NCI-H1694 treated with DMSO at 0.1 percent for 48 hours (cell line): ENCODE measurements at regions not wholly inside any gene's neighbourhood (a gene's known extent, or its start where the extent isn't known, plus 50 kb on each side); places are given as distances from the start of the nearest gene placed in this dataset.

Experiments used
- DNase-seq: peaks from one replicate; lab custom pipeline; 2025; lab: John Stamatoyannopoulos, UW

DNA sequence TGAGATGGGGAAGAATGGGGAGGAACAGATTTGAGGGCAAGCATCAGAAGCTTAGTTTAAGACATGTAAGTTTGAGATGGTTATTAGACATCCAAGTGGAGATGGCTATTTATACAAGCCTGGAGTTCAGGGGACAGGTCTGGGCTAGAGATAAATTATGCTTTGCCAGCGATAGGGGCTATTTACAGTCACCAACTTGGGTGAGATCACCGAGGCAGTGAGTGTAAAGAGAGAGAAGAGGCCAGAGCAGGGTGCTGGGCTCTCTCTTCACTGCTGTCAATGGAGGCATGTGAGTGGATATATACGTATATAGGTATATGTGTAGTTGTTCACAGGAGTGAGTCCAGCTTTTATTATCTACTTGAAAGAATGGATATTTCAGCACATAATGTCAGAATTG, 81.0 kb downstream of the QPCT start:
- no peak for DNase-seq

DNA sequence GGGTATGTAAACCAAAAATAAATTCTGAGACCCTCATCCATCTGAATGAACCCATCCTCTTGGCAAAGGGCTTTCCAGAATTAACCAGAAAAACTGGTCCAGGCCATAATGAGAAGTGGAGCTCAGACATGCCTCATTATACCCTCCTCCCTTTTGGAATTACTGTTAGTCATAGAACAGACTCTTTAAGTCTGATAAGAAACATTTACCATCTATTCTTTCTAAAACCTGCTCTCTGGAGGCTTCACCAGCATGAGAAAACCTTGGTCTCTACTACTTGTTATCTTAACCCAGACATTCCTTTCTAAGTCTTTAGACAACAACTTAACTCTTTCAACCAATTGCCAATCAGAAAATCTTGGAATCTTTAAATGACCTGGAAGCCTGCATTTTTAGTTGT, 82.8 kb downstream of the QPCT start:
- DNase-seq, result no peak

DNA sequence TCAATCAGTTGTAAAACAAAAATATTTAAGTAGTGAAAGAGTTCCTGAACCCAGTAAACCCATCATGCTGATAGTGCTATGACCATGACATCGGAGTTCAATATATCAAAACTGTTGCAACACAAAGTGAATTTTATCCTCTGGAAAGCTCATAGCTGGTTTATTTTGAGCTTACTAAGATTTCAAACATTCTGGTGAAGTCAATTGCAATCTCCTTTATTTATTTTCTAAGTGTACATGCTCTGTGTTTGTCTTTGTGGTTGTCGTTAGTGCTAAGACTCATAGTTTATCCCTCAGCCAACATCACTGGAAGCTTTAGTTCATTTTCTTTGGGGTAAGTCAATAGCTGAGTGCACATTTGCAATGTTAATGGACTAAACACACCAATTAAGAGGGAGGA, 91.9 kb downstream of the QPCT start:
- no peak for DNase-seq

DNA sequence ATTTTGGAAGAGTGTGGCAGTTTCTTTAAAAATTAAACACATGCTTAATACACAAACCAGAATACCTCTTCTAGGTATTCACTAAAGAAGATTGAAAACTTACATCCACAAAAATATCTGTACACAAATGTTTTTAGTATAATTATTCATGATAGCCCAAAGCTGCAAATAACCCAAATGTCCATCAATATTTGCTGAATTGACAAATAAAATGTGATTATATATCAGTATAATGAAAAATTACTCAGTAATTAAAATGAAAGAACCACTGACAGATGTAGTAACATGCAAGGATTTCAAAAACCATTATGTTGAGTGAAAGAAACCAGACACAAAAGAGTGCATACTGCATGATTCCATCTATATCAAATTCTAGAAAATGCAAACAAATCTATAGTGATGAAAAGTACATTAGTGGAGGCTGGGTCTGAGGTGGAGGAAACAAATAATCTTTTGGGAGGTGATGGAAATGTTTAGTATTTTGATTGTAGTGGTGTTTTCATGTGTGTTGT, 94.8 kb downstream of the QPCT start:
- DNase-seq, result no peak

DNA sequence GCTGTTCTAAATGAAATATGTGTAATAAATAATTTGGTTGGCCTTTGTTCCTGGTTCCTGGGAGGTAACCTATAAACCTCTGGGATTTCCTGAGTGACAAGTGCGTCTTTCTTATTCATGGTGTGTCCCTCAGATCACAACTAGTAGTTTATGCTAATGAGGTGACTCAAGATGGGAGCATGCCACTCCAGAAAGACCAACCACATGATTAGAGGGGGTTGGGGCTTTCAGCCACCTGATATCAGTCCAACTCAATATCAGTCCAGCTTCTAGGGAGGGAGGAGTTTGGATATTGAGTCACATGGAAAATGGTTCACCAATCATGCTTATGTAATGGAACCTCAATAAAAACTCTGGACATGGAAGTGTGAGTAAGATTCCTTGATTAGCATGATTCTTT, 96.6 kb downstream of the QPCT start:
- DNase-seq, result no peak

DNA sequence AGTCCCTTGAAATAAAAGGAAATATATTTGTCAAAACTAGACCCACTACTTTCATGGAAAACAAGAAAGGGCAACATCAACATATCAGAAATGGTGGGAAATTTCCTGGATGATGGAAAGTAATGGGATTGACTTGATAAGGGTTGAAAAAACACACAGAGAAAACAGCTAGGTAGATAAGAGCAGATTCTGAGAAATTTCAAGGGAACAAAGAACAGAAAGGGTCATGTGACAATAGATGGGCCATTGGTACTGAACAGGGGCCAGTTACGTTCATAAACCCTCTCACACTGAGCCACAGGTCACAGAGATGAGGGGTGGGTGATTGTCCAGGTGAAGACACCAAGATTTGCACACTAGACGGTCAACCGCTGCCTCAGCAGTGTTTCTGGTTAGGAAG, 98.7 kb downstream of the QPCT start:
- no peak for DNase-seq

DNA sequence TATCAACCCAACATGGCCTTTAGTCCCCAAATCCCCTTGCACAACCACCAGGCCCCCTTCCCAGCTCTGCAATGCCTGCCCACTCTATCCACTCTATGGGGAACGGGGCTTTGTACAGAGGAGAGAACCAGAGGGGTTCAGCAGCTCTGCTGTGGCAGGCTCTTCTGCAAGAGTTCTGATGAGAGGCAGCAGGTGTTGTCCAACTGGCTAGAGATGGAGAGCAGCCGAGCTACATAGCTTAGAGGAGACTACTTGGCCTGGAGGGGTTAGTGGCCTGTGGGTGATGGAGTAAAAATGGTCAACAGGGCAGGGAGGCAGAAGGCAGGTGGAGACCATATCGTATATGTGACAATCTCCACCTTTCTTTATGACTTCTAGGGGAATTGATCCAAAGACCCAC, 103.0 kb downstream of the QPCT start:
- DNase-seq, result no peak

DNA sequence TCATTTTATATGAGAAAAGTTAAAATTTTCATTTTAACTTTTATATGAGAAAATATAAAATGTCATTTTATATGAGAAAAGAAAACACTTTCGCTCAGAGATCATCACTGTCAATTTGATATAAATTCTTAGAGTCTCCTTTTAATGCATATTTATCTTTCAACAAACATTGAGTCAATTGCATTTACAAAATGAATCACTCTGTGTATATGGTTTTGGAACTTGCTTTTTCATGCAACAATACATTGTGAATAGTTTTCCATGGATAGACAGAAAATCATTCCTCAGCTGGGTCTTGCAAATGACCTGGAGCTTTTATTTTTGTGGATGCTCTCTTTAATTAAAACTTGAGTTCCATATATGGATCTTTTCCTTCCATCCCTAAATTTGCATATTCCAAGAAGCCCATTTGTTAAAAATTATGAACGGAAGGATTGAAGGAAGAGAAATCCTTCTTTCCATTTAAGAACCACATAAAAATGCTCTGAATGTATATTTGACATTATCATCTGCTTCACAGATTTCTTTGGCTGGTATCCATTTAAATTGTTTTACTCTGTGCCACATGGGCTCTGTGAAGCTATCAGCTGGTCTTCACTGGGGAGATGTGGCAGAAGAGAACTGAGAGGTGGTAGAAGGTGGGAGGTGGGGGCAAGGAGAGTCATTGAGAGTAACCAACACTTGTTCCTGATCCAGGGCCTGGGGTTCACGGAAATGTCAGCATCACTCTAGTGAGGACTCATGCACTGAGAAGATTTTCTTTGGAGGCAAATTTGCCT, 104.1 kb downstream of the QPCT start:
- DNase-seq, result no peak

DNA sequence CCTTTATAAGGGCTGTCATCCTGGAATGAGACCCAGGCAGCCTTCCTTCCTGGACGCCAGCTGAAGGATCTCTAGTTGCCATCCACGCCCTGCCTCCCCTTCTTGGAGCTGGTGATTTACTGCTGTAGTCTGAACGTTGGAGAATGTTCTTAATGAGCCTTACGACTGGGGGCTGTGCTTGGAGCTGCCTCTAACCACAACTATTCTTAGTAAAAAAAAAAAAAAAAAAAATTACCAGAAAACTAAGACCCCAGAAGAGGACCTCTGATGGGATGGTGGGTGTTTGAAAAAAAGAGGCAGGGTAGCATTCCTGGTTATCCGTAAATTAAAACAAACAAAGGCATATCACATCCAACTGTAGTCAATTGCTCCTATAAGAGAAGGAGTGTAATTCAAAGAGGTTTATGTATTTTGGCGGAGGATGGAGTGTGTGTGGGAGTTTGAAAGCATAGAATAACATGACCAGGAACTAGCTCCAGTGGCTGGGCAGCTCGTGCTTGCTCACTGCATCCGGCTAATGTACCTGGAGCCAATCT, 105.4 kb downstream of the QPCT start:
- DNase-seq, result no peak

DNA sequence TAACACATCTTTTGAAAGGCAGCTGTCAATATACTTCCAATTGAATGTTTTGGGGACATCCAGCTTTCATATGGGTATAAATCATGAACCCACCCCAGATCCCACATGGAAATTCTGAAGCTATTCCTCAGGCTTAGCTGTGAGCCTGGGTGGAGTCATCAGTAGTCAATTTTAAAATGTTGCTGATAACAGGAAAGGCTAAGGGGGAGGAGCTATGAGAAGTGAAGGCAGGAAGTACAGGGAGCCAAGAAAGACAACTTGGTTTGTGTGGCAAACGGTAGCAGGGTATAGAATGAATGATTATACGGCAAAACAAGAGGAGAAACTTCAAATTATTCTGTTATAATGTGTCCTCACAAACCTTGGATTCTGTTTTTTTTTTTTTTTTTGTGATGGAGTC, 108.6 kb downstream of the QPCT start:
- no peak for DNase-seq

DNA sequence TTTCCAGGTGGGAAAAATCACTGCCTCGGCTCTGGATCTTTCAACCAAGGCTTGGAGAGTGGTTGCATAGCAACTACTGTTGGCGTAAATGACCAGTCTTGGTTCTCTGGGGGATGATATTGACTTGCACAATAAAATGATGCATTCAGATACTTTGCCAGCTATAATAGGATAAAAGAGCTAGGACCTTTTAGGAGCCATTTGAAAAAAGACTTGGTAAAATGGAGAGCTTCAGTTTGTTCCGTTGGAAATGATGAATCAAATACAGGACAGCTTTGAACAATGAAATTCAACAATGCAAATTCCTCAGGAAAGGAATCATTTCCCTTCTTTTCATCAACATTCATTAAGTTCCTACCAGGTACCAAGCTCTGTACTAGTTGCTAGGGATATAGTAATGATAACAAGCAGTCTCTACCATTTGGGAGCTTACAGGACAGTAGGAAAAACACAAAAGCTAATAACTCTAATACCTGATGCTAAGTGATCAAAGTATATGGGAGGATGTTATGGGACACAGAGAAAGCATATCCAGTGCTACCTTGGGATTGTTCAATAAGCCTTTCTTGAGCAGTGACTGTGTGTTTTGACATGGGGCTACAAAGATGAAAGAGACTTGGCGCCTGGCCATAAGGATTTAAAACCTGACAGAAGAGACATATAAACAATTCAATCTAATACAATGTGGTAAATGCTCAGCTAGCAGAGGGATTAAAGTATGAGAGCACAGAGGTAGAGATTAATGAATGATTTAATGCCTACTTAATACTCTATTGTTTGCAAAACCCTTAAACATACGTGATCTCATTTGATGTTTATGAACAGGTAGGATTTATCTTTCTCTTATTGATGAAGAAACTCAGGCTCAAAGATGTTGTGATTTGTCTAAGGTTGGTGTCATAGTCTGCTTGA, 110.7 kb downstream of the QPCT start:
- no peak for DNase-seq

DNA sequence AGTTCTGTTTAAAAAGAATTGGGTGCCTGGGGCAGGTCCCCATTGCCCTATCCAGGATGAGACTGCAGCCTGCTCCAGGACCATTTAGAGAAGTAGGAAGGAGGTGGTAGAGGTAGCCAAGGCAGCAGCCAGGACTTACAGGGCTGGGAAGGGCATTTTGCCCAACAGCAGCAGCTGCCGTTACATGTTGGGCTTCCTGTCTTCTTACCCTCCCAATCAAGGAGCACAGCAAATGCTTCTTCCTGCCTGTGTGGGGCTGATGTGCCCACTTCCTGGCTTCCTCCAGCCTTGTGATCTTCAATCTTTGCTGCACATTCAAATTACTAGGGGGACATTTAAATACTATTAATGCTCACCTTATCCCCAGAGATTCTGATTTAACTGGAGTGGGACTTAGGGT, 112.0 kb downstream of the QPCT start:
- no peak for DNase-seq

DNA sequence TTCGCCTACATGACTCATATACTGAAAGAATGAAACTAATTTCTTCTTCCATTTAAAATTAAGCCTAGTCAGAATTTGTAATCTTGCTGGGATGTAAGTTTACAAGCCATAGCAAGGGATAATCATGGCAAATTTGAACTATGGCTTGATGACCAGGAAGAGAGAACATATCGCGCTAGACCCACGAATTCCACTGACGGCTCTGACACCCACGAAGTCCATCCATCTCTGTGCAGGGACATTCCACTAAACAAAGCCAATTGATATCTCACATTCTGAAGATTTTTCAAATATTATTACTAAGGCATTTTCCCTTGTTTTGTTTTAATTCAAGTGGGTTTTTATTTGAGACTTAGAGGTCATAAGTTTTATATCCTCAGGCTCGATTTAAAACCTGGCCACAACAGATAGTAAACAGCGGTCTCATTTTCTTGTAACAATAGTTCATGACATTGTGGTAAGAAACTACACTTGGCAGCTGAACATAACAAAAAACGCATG, 113.0 kb downstream of the QPCT start:
- no peak for DNase-seq

DNA sequence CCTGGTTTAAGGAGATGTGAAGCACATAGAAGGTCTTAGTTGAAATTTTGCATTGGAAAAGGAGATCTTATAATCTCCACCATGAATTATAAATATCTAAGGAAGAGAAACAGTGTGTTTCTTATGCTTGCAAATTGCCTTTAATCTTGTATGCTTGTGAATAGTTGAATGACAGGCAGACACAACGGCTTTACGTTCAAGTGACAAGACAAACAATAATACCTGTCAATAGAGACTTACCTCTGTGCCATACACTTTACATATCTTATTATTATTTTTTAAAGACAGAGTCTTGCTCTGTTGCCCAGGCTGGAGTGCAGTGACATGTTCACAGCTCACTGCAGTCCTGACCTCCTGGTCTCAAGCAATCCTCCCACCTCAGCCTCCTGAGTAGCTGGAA, 113.7 kb downstream of the QPCT start:
- no peak for DNase-seq

DNA sequence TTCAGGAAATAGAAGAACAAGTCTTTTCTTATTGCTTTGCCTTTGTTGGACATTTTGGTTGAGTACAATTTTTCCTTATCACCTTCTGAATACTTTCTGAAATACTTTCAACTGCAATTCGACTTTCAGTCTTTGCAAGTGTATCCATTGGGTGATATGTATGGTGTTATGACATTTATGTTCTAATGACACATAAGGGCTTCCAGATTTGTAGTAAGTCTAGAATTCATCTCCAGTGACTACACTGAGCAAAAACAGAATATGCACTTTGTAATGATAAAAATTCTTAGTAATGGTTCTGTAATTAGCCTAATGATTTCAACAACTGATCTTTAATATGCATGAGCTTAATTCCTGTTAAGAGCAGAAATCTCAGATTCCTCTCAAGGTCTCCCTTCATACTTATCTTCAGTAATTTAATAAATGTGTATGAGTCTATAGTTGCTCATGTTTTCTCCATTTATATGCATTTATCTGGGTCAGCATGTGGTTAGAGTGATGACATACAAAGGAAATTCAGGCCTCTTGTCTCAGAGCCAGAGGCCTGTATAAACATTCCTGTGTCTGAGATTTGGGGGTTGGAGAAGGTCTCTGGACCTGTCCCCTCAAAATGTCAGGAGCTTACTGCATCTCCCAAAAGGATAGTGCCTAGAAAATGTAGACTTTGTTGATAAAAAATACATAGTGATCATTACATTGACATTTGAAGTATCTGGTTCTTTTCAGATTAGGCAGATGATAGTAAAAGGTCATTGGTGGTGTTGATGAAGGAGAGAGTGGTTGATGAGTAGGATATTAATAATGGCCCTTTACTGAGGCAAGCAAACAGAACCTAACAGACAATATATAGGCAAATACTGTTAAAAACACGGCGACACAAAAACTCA, 114.9 kb downstream of the QPCT start:
- no peak for DNase-seq

DNA sequence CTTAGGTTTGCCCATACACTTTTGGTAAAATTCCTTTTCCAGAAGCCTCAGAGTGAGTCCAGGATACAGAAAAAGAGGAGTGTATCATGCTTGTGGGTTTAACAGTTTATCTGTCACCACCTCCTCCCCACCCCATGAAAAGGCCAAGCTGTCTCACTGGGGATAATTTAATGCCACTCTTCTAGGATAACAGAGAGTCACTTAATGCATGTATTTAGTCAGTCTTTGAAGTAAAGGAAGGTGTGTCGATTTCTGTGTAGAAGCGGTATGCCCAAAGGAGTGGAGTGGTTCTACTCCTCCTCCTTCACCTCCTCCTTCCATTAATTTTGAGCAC, 116.4 kb downstream of the QPCT start:
- no peak for DNase-seq

DNA sequence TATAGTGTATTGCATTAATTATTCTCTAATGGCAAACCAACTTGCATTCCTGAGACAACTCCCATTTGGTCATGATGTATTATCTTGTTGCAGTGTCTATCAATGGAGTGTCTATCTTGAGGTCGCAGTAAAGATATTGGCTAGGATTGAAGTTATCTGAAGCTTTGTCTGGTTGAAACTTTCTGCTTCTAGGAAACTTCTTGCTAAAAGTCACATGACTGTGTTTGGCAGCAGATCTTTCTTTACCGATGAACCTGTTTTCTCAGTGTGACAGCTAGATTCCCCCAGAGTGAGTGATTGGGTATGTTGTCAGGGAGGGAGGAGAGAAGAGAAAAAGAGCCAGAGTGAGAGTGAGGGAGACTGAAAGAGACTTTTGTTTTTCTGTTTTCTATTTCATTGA, 119.6 kb downstream of the QPCT start:
- DNase-seq, result no peak

DNA sequence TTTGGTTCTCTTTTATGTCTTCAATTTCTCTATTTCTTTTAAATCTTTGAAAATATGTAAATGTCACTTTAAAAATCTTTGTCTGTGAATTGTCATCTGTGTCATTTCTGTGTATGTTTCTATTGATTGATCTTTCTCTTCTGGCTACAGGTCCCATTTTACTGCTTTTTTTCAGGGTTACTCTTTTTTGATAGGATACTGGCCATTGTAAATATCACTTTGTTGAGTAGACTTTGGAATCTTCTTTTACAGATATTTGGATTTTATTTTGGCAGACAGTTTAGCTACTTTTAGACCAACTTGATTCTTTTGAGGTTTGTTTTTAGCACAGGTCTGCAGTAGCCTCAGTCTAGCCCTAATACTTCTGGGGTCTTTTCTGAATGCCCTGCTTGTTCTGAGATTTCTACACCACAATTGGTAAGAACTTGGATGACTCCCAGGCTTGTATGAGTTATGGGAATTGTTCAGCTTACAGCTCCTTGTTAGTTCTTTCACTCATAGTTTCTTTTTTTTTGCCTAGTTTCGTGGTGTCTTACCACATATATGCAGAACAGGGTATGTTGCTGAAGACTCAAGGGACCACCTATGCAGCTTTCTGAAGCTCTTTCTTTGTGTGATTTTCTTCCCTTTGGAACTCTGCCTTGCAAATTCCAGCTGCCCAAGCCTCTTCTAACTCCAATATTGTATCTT, 122.2 kb downstream of the QPCT start:
- no peak for DNase-seq

DNA sequence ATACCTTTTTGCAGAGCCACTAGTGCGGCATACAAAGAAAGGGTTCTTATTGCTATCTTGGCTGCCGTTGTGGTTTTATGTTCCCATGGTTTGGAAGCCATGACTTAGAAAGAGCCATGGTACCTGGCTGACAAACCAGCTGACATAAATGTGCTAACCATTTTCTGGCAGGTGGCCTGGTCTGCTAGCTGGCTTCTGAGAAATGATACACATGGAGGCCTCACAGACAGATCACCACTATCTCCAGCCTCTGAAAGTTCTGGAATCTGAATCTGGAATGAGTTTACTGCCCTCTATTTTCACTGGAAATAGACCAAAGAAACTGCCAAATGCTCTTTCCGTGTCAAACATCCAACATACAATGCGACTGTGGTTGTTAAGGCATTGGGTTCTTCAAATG, 123.7 kb downstream of the QPCT start:
- no peak for DNase-seq

DNA sequence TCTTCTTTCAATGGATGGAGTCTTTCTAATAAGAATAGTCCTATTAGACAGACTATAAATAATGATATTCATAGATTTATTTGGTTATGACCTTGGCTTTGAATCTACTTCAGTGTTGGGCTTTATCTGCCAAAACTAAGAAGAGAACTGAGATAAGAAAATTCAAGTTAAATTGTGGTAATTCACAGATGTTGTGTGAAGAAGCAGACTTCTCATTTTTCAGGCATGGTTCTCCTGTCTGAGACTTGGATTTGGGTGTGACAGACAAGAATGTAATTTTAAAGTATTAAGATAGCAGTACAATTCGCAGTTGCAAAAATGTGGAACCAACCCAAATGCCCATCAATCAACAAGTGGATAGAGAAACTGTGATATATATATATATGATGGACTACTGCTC, 124.7 kb downstream of the QPCT start:
- DNase-seq, result no peak

DNA sequence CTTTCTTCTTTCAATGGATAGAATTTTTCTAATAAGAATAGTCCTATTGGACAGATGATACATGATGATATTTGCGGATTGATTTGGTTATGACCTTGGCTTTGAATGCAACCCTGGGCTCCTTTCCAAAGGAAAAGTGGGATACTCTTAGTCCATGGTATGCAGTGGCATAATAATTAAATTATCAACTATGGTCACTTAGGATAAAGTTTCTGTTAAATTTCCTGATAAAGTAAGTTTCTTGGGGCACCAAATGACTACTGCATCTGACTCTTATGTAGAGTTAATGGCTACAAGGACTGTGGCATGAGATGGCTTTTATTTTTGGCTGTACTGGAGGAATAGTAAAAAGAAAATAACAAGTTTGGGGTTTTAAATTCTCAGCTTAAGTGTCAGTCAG, 126.7 kb downstream of the QPCT start:
- DNase-seq, result no peak
